WTC11 (cell line): ENCODE measurements at regions not wholly inside any gene's neighbourhood (a gene's known extent, or its start where the extent isn't known, plus 50 kb on each side); places are given as distances from the start of the nearest gene placed in this dataset.
A peak's percentile ranks its signal among the peaks of the same experiment; 100 is the strongest.
"Not testable (repeated sequence)": the region's sequence is repeated elsewhere in the genome, so short reads cannot be mapped to it uniquely, and the experiment has no call there.

Source experiments
- ATAC-seq: fragments of 200-7000 bp; cut with Tn5 transposase; 2 replicates; pipeline ENCODE4 v1.10.0; 2021; ENCODE audit warnings: mild to moderate bottlenecking, moderate library complexity
- CTCF ChIA-PET: fragments of 300-600 bp; sonication (Branson Sonifier 250); formaldehyde crosslinking; loops from one replicate; lab custom pipeline; 2021; ENCODE audit warnings: antibody characterized with exemption; lab: Charles Lee
- POLR2A ChIA-PET: fragments of 350-600 bp; sonication (Branson Sonifier 250); formaldehyde crosslinking; loops from one replicate; lab custom pipeline; 2021; ENCODE audit warnings: antibody characterized with exemption; lab: Charles Lee
- DNase-seq: peaks from one replicate; pipeline ENCODE4 v3.0.0; 2021; ENCODE audit warnings: low spot score
- H3K27ac Mint-ChIP-seq: 2 replicates; pipeline ENCODE4 v1.8.0; 2021; ENCODE audit warnings: mixed read lengths
- H3K27me3 Mint-ChIP-seq: 2 replicates; pipeline ENCODE4 v1.8.0; 2021; ENCODE audit warnings: low read depth, mild to moderate bottlenecking, moderate library complexity, mixed read lengths
- H3K36me3 Mint-ChIP-seq: 2 replicates; pipeline ENCODE4 v1.8.0; 2021; ENCODE audit warnings: mixed read lengths
- H3K4me1 Mint-ChIP-seq: 2 replicates; pipeline ENCODE4 v1.8.0; 2022; ENCODE audit warnings: mixed read lengths
- H3K4me3 Mint-ChIP-seq: 2 replicates; pipeline ENCODE4 v1.8.0; 2021; ENCODE audit warnings: mild to moderate bottlenecking, moderate library complexity, mixed read lengths
- H3K9me3 Mint-ChIP-seq: 2 replicates; pipeline ENCODE4 v1.8.0; 2021; ENCODE audit warnings: mixed read lengths
- ARID4B ChIP-seq: sonication (generic); formaldehyde crosslinking; IDR thresholded peaks from 2 replicates; pipeline ENCODE4 v1.8.0; 2023; ENCODE audit warnings: missing genetic modification reagents, mild to moderate bottlenecking, borderline replicate concordance
- ATF2 ChIP-seq: sonication (generic); formaldehyde crosslinking; IDR thresholded peaks from 2 replicates; pipeline ENCODE4 v1.8.1; 2022; ENCODE audit warnings: low read depth, missing genetic modification reagents, borderline replicate concordance
- CREB1 ChIP-seq: sonication (generic); formaldehyde crosslinking; IDR thresholded peaks from 2 replicates; pipeline ENCODE4 v1.8.0; 2023; ENCODE audit warnings: mild to moderate bottlenecking, missing genetic modification reagents
- CTCF ChIP-seq: fragments of 200-600 bp; IDR thresholded peaks from 2 replicates; pipeline ENCODE4 v1.8.0; 2022; ENCODE audit warnings: antibody characterized with exemption
- ELF4 ChIP-seq: sonication (generic); formaldehyde crosslinking; IDR thresholded peaks from 2 replicates; pipeline ENCODE4 v1.8.1; 2022; ENCODE audit warnings: low read depth, mild to moderate bottlenecking, moderate library complexity, missing genetic modification reagents
- EMX1 ChIP-seq: fragments of 250-450 bp; sonication (Bioruptor Pico); IDR thresholded peaks from 2 replicates; pipeline ENCODE4 v1.8.0; 2021; ENCODE audit warnings: mild to moderate bottlenecking
- ETV6 ChIP-seq: sonication (generic); formaldehyde crosslinking; IDR thresholded peaks from 2 replicates; pipeline ENCODE4 v1.8.1; 2022; ENCODE audit warnings: mild to moderate bottlenecking, missing genetic modification reagents
- FOXK1 ChIP-seq: sonication (generic); formaldehyde crosslinking; IDR thresholded peaks from 2 replicates; pipeline ENCODE4 v1.8.0; 2022; ENCODE audit warnings: mild to moderate bottlenecking, moderate library complexity, missing genetic modification reagents
- GABPB1 ChIP-seq: sonication (generic); formaldehyde crosslinking; IDR thresholded peaks from 2 replicates; pipeline ENCODE4 v1.8.1; 2023; ENCODE audit warnings: mild to moderate bottlenecking, missing genetic modification reagents
- KAT7 ChIP-seq: sonication (generic); formaldehyde crosslinking; IDR thresholded peaks from 2 replicates; pipeline ENCODE4 v1.8.1; 2023; ENCODE audit warnings: missing genetic modification reagents, mild to moderate bottlenecking, borderline replicate concordance
- NR1H2 ChIP-seq: sonication (generic); formaldehyde crosslinking; IDR thresholded peaks from 2 replicates; pipeline ENCODE4 v1.9.0; 2021; ENCODE audit warnings: mild to moderate bottlenecking, moderate library complexity, missing genetic modification reagents
- NR3C1 ChIP-seq: sonication (generic); formaldehyde crosslinking; conservative IDR thresholded peaks from 2 replicates; pipeline ENCODE4 v1.8.1; 2023; ENCODE audit warnings: low read depth, mild to moderate bottlenecking, missing genetic modification reagents
- RORB ChIP-seq: fragments of 250-450 bp; sonication (Bioruptor Pico); IDR thresholded peaks from 2 replicates; pipeline ENCODE4 v1.9.0; 2021; ENCODE audit warnings: mild to moderate bottlenecking
- ZBTB21 ChIP-seq: sonication (generic); formaldehyde crosslinking; IDR thresholded peaks from 2 replicates; pipeline ENCODE4 v1.8.1; 2023; ENCODE audit warnings: mild to moderate bottlenecking, missing genetic modification reagents, borderline replicate concordance
- ZBTB43 ChIP-seq: sonication (generic); formaldehyde crosslinking; IDR thresholded peaks from 2 replicates; pipeline ENCODE4 v1.8.1; 2023; ENCODE audit warnings: mild to moderate bottlenecking, missing genetic modification reagents
- ZNF263 ChIP-seq: sonication (generic); formaldehyde crosslinking; IDR thresholded peaks from 2 replicates; pipeline ENCODE4 v1.8.1; 2022; ENCODE audit warnings: low read depth, mild to moderate bottlenecking, moderate library complexity, missing genetic modification reagents

- no peak for TF ChIP-seq CREB1 (CRISPR knock-in tag)
- TF ChIP-seq, all 79 proteins: peak for 0
These were observed 89.6 kb upstream of the BASP1 start (continued) for GRCh38 chr5:17127743-17128231.

- H3K4me1 Mint-ChIP-seq, result peaks cover 11% of the 10 kb centered on the region
- POLR2A ChIA-PET, result interaction anchor here (0.7 kb wide), 1 partner anchor 62 kb away, joined by 3 read pairs; no protein-coding TSS in a partner anchor
- H3K9me3 Mint-ChIP-seq, result peaks cover 11% of the 10 kb centered on the region
- TF ChIP-seq FOXK1 (CRISPR knock-in tag), result no peak
- TF ChIP-seq, all 79 proteins: peak for 0
- DNase-seq (no peak), ATAC-seq (no peak)
- H3K27ac Mint-ChIP-seq, result no peak overlapping the region
- H3K36me3 Mint-ChIP-seq, result no peaks in the 10 kb centered on the region; the same call in 1 of the 2 replicates
- H3K4me3 Mint-ChIP-seq, result no peak overlapping the region
- CTCF ChIA-PET, result no interaction called here
- peaks cover 3% of the 10 kb centered on the region for H3K27me3 Mint-ChIP-seq
These were observed 88.2 kb upstream of the BASP1 start for GRCh38 chr5:17129093-17129849.

- CTCF ChIA-PET, H3K4me3 Mint-ChIP-seq: not testable (repeated sequence)
- POLR2A ChIA-PET, result interaction anchor here (0.7 kb wide), 1 partner anchor 63 kb away, joined by 3 read pairs; no protein-coding TSS in a partner anchor
These were observed 87.1 kb upstream of the BASP1 start for GRCh38 chr5:17130302-17130701.

GRCh38 chr5:17132444-17133083, 84.9 kb upstream of the BASP1 start:
- Mint-ChIP-seq H3K4me3 (no peak overlapping the region), H3K4me1 (peaks cover 9% of the 10 kb centered on the region), H3K27ac (no peak overlapping the region), H3K27me3 (peaks cover under 1% of the 10 kb centered on the region), H3K9me3 (peaks cover 11% of the 10 kb centered on the region), H3K36me3 (no peaks in the 10 kb centered on the region; the same call in 1 of the 2 replicates)
- ChIA-PET CTCF (interaction anchor here (0.5 to 3.4 kb wide), 81 partner anchors 10 to 515 kb away, joined by 3 to 44 read pairs (median 4); partner anchors contain the start of gene MYO10), POLR2A (interaction anchor here (0.6 to 0.7 kb wide), 2 partner anchors 35 to 348 kb away, joined by 3 to 7 read pairs; no protein-coding TSS in a partner anchor)
- ATAC-seq, result peak; percentile 65
- DNase-seq, result no peak
- TF ChIP-seq CTCF (peak; percentile 65), ELF4 (CRISPR knock-in tag) (no peak), ETV6 (no peak), ZBTB21 (CRISPR knock-in tag) (no peak)

More at GRCh38 chr5:17130302-17130701, 87.1 kb upstream of the BASP1 start:
- H3K9me3 Mint-ChIP-seq, result peaks cover 11% of the 10 kb centered on the region
- not testable (repeated sequence) for DNase-seq, ATAC-seq, H3K4me1 Mint-ChIP-seq, H3K27ac Mint-ChIP-seq, H3K27me3 Mint-ChIP-seq, H3K36me3 Mint-ChIP-seq

GRCh38 chr5:17135050-17135449, 82.4 kb upstream of the BASP1 start:
- no peak overlapping the region for H3K4me3 Mint-ChIP-seq
- CTCF ChIA-PET, result interaction anchor here (1.2 kb wide), 1 partner anchor 55 kb away, joined by 5 read pairs; no protein-coding TSS in a partner anchor
- TF ChIP-seq RORB (CRISPR knock-in tag) (no peak), NR3C1 (no peak), ATF2 (CRISPR knock-in tag) (no peak), ZBTB43 (CRISPR knock-in tag) (no peak), EMX1 (CRISPR knock-in tag) (no peak), NR1H2 (CRISPR knock-in tag) (no peak), KAT7 (no peak), ARID4B (CRISPR knock-in tag) (no peak), GABPB1 (CRISPR knock-in tag) (no peak), ZBTB21 (CRISPR knock-in tag) (no peak), ZNF263 (CRISPR knock-in tag) (no peak)
- TF ChIP-seq, all 79 proteins: peak for 0
- DNase-seq (no peak), ATAC-seq (no peak)
- Mint-ChIP-seq H3K9me3 (peaks cover 11% of the 10 kb centered on the region), H3K27ac (no peak overlapping the region), H3K36me3 (no peaks in the 10 kb centered on the region; the same call in 1 of the 2 replicates), H3K27me3 (no peaks in the 10 kb centered on the region), H3K4me1 (peaks cover 9% of the 10 kb centered on the region)
- POLR2A ChIA-PET, result no interaction called here
